GM12878 (cell line): ENCODE measurements at regions not wholly inside any gene's neighbourhood (a gene's known extent, or its start where the extent isn't known, plus 50 kb on each side); places are given as distances from the start of the nearest gene placed in this dataset.
A peak's percentile ranks its signal among the peaks of the same experiment; 100 is the strongest.

ENCODE experiments used
- ATAC-seq: fragments of 200-7000 bp; cut with Tn5 transposase; 3 replicates; pipeline ENCODE4 v1.9.1; 2020; ENCODE audit warnings: mild to moderate bottlenecking, moderate library complexity
- BruUV-seq: library from RNA; stranded (reverse); fragments of 400-500 nt; replicated peaks from 2 replicates; lab custom pipeline; 2021; lab: Mats Ljungman, UMichigan
- CTCF ChIA-PET: fragments of 300-600 bp; sonication (Branson Sonifier 250); formaldehyde crosslinking; extraction: SDS; loops from one replicate; lab custom pipeline; 2021; ENCODE audit warnings: inconsistent platforms; lab: Yijun Ruan, JAX
- POLR2A ChIA-PET: fragments of 350-600 bp; formaldehyde crosslinking; extraction: SDS; loops from one replicate; lab custom pipeline; 2021; ENCODE audit warnings: inconsistent platforms; lab: Charles Lee
- RAD21 ChIA-PET: fragments of 300-600 bp; sonication (Branson Sonifier 250); formaldehyde crosslinking; loops from one replicate; lab custom pipeline; 2023; ENCODE audit warnings: antibody characterized with exemption; ENCODE audit not compliant: unreplicated experiment; lab: Charles Lee
- SMC1A ChIA-PET: fragments of 300-600 bp; sonication (Branson Sonifier 250); formaldehyde crosslinking; loops from one replicate; lab custom pipeline; 2023; ENCODE audit not compliant: unreplicated experiment, uncharacterized antibody; lab: Charles Lee
- DNase-seq: peaks from one replicate; pipeline ENCODE4 v3.0.0-alpha.2; 2011; ENCODE audit warnings: low read depth, low spot score
- FAIRE-seq: peaks from 3 replicates; lab custom pipeline; 2011; peaks lifted over from hg19 to GRCh38; lab: Jason Lieb, UNC
- H2AFZ ChIP-seq: 2 replicates; pipeline ENCODE4 v1.6.0; 2011; ENCODE audit warnings: low read depth, low read length, control low read depth; ENCODE audit not compliant: control insufficient read depth
- H3K27ac ChIP-seq: 2 replicates; pipeline ENCODE4 v1.5.1; 2011; ENCODE audit warnings: control low read depth; ENCODE audit not compliant: control insufficient read depth, insufficient read depth
- H3K27me3 ChIP-seq, 2 experiments: replicated peaks in 1 of 2; 2 replicates each; pipeline versions ENCODE4 v1.6.0 to v1.6.1; 2011; ENCODE audit warnings: low read length in 1 of 2; ENCODE audit not compliant: control insufficient read depth in 2 of 2, insufficient read depth in 2 of 2
- H3K36me3 ChIP-seq, 2 experiments: 2 replicates each; pipeline ENCODE4 v1.5.1; 2011; ENCODE audit warnings: low read length in 1 of 2; ENCODE audit not compliant: control insufficient read depth in 2 of 2, insufficient read depth in 2 of 2
- H3K4me1 ChIP-seq: 2 replicates; pipeline ENCODE4 v1.6.1; 2011; ENCODE audit warnings: mild to moderate bottlenecking, low read length, moderate library complexity, mixed read lengths; ENCODE audit not compliant: control insufficient read depth, insufficient read depth
- H3K4me2 ChIP-seq: 2 replicates; pipeline ENCODE4 v1.6.0; 2011; ENCODE audit warnings: control low read depth; ENCODE audit not compliant: control insufficient read depth, insufficient read depth
- H3K4me3 ChIP-seq: fragments of 200-600 bp; sonication (generic); 2 replicates; pipeline ENCODE4 v1.5.1; 2016
- H3K79me2 ChIP-seq: 2 replicates; pipeline ENCODE4 v1.6.0; 2011; ENCODE audit warnings: low read length; ENCODE audit not compliant: control insufficient read depth, insufficient read depth
- H3K9ac ChIP-seq: 2 replicates; pipeline ENCODE4 v1.8.0; 2011; ENCODE audit warnings: low read length, control low read depth, mixed read lengths; ENCODE audit not compliant: control insufficient read depth, insufficient read depth
- H3K9me3 ChIP-seq: replicated peaks from 3 replicates; pipeline ENCODE4 v1.5.1; 2011; ENCODE audit warnings: mild to moderate bottlenecking, low read length; ENCODE audit not compliant: control insufficient read depth, insufficient read depth
- H4K20me1 ChIP-seq: 2 replicates; pipeline ENCODE4 v1.6.0; 2011; ENCODE audit not compliant: control insufficient read depth, insufficient read depth
- HDGF ChIP-seq: fragments of 450-650 bp; IDR thresholded peaks from 2 replicates; pipeline ENCODE4 v1.6.1; 2016; ENCODE audit warnings: antibody characterized with exemption
- KAT2A ChIP-seq: conservative IDR thresholded peaks from 2 replicates; pipeline ENCODE4 v1.6.1; 2011; ENCODE audit warnings: low read depth, low read length; ENCODE audit not compliant: control insufficient read depth
- MYB ChIP-seq: fragments of 150-350 bp; IDR thresholded peaks from 2 replicates; pipeline ENCODE4 v1.6.1; 2014; ENCODE audit warnings: mild to moderate bottlenecking, low read depth, low read length, borderline replicate concordance
- NR2C1 ChIP-seq: fragments of 450-650 bp; IDR thresholded peaks from 2 replicates; pipeline ENCODE4 v1.6.1; 2017; ENCODE audit warnings: antibody characterized with exemption, mild to moderate bottlenecking, moderate library complexity
- PAX8 ChIP-seq: fragments of 450-650 bp; IDR thresholded peaks from 2 replicates; pipeline ENCODE4 v1.6.1; 2017; ENCODE audit warnings: mild to moderate bottlenecking, moderate library complexity
- RAD21 ChIP-seq: IDR thresholded peaks from 2 replicates; pipeline ENCODE4 v1.6.1; 2011; ENCODE audit warnings: mild to moderate bottlenecking, low read depth, low read length, moderate library complexity; ENCODE audit not compliant: insufficient read depth
- SIX5 ChIP-seq: IDR thresholded peaks from 2 replicates; pipeline ENCODE4 v1.6.1; 2011; ENCODE audit warnings: mild to moderate bottlenecking, low read depth, low read length, moderate library complexity; ENCODE audit not compliant: severe bottlenecking
- SMC3 ChIP-seq: IDR thresholded peaks from 2 replicates; pipeline ENCODE4 v1.6.1; 2011; ENCODE audit warnings: low read length, improper control_type of control experiment, borderline replicate concordance
- SRF ChIP-seq, 2 experiments: IDR thresholded peaks; 2 replicates each; pipeline ENCODE4 v1.6.1; 2011; ENCODE audit warnings: low read depth in 2 of 2, low read length in 2 of 2, mild to moderate bottlenecking in 1 of 2, moderate library complexity in 1 of 2
- TAF1 ChIP-seq: IDR thresholded peaks from 2 replicates; pipeline ENCODE4 v1.6.1; 2011; ENCODE audit warnings: mild to moderate bottlenecking, low read depth, low read length, borderline replicate concordance
- YBX1 ChIP-seq: fragments of 450-650 bp; IDR thresholded peaks from 2 replicates; pipeline ENCODE4 v1.6.1; 2016; ENCODE audit warnings: antibody characterized with exemption
- WGBS: methylation state at CpG from one replicate; pipeline ENCODE4 v1.1.6; 2016; ENCODE audit warnings: low lambda C conversion rate; ENCODE audit not compliant: insufficient replicate concordance, insufficient coverage; ENCODE audit errors: missing lambda C conversion rate; 5-methylcytosine and 5-hydroxymethylcytosine counted together
- in situ Hi-C: fragments of 300-500 bp; cut with MboI; formaldehyde crosslinking; loops from 9 replicates; pipeline ENCODE4 v1.14.3; 2018; ENCODE audit warnings: mixed read lengths
- intact Hi-C: fragments of 100-400 bp; cut with micrococcal nuclease; formaldehyde crosslinking; loops from one replicate; pipeline ENCODE4 v1.14.2; 2022; ENCODE audit not compliant: unreplicated experiment
- TF ChIP-seq, protein P1 (sequence below): IDR thresholded peaks from 2 replicates; pipeline ENCODE4 v1.6.1; 2012; ENCODE audit warnings: low read depth, low read length, improper control_type of control experiment
- TF ChIP-seq, protein P2 (sequence below), 3 experiments: IDR thresholded peaks in 2 of 3; conservative IDR thresholded peaks in 1 of 3; 2 replicates each; pipeline ENCODE4 v1.5.1; 2011; ENCODE audit warnings: low read depth in 3 of 3, low read length in 3 of 3, mild to moderate bottlenecking in 3 of 3, control low read depth in 2 of 3, moderate library complexity in 2 of 3, inconsistent platforms in 1 of 3, mixed read lengths in 1 of 3; ENCODE audit not compliant: control insufficient read depth in 2 of 3, insufficient read depth in 1 of 3; ENCODE audit errors: extremely low read depth in 1 of 3
- TF ChIP-seq, protein P3 (sequence below): IDR thresholded peaks from 2 replicates; pipeline ENCODE4 v1.6.1; 2012; ENCODE audit warnings: low read length, inconsistent platforms
- TF ChIP-seq, protein P4 (sequence below): fragments of 450-650 bp; IDR thresholded peaks from 2 replicates; pipeline ENCODE4 v1.6.1; 2016; ENCODE audit warnings: mild to moderate bottlenecking, moderate library complexity, borderline replicate concordance

DNA sequence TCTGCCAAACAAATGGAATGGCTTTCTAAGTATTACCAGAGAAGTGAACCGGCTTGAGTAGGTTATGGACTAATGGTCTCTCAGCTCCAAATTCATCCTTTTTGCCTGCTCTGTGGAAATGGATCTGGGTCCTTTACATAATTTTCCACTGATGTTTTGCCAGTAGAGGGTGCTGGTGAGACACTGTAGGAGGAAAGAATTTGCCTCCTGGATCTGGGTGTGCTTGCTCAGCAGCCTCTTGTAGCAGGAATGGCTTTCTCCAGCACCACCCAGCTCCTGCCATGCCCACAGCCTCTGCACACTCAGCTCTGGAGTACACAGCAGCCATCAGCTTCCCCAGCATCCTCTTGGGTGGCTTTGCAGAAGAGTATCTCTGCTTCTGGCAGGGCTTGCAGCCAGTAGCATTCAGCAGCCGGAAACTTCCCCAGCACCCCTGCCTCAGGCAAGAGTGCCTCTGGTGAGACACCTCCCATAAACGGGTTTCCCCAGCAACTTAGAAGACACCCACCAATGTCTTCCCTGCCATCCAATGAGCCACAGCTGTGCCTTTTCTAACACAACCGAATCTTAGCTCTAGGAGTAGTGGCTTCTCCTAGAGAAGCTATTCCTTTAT lies 235.0 kb upstream of the PLPP4 start:
- ChIA-PET POLR2A (no interaction called here), SMC1A (interaction anchor here (0.6 to 2.5 kb wide), 14 partner anchors 10 to 534 kb away, joined by 3 to 21 read pairs (median 4); no protein-coding TSS in a partner anchor), CTCF (interaction anchor here (0.5 to 4.7 kb wide), 24 partner anchors 8 to 535 kb away, joined by 3 to 44 read pairs (median 4); no protein-coding TSS in a partner anchor), RAD21 (interaction anchor here (0.9 to 1.8 kb wide), 5 partner anchors 43 to 116 kb away, joined by 3 to 15 read pairs (median 4); no protein-coding TSS in a partner anchor)
- in situ Hi-C loops, result no loop called here
- Histone ChIP-seq H3K79me2 (no peaks in the 10 kb centered on the region), H2AFZ (no peak overlapping the region), H3K36me3 (no peaks in the 10 kb centered on the region), H3K9me3 (no peaks in the 10 kb centered on the region), H3K4me1 (no peaks in the 10 kb centered on the region), H3K4me2 (no peak overlapping the region), H4K20me1 (no peaks in the 10 kb centered on the region), H3K9ac (no peak overlapping the region), H3K27me3 (no peaks in the 10 kb centered on the region), H3K27ac (no peak overlapping the region), H3K4me3 (no peak overlapping the region)
- FAIRE-seq, result no peak
- intact Hi-C loops, result loop anchor here (1.0 to 10.0 kb wide), 3 partner anchors 115 to 513 kb away; no protein-coding TSS in a partner anchor
- BruUV-seq, result no TSS peak
- DNase-seq, result no peak
- ATAC-seq, result peak; percentile 90
- 1% methylated on average over 4 of the region's 4 CpGs for WGBS
- TF ChIP-seq, protein P1, sequence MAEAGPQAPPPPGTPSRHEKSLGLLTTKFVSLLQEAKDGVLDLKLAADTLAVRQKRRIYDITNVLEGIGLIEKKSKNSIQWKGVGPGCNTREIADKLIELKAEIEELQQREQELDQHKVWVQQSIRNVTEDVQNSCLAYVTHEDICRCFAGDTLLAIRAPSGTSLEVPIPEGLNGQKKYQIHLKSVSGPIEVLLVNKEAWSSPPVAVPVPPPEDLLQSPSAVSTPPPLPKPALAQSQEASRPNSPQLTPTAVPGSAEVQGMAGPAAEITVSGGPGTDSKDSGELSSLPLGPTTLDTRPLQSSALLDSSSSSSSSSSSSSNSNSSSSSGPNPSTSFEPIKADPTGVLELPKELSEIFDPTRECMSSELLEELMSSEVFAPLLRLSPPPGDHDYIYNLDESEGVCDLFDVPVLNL, result no peak
- TF ChIP-seq SRF (IDR thresholded peaks at IDR 0.05; ENCODE audit: low read depth in 2 of 2, low read length in 2 of 2), result no peak
- TF ChIP-seq, protein P2, sequence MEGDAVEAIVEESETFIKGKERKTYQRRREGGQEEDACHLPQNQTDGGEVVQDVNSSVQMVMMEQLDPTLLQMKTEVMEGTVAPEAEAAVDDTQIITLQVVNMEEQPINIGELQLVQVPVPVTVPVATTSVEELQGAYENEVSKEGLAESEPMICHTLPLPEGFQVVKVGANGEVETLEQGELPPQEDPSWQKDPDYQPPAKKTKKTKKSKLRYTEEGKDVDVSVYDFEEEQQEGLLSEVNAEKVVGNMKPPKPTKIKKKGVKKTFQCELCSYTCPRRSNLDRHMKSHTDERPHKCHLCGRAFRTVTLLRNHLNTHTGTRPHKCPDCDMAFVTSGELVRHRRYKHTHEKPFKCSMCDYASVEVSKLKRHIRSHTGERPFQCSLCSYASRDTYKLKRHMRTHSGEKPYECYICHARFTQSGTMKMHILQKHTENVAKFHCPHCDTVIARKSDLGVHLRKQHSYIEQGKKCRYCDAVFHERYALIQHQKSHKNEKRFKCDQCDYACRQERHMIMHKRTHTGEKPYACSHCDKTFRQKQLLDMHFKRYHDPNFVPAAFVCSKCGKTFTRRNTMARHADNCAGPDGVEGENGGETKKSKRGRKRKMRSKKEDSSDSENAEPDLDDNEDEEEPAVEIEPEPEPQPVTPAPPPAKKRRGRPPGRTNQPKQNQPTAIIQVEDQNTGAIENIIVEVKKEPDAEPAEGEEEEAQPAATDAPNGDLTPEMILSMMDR (IDR thresholded peaks at IDR 0.05 in 2 of 3, conservative IDR thresholded peaks at IDR 0.05 in 1 of 3; ENCODE audit: control insufficient read depth in 2 of 3, extremely low read depth in 1 of 3, insufficient read depth in 1 of 3, low read depth in 3 of 3, low read length in 3 of 3), result peak; percentile 49 to 66 (median 65)
- TF ChIP-seq, protein P3, sequence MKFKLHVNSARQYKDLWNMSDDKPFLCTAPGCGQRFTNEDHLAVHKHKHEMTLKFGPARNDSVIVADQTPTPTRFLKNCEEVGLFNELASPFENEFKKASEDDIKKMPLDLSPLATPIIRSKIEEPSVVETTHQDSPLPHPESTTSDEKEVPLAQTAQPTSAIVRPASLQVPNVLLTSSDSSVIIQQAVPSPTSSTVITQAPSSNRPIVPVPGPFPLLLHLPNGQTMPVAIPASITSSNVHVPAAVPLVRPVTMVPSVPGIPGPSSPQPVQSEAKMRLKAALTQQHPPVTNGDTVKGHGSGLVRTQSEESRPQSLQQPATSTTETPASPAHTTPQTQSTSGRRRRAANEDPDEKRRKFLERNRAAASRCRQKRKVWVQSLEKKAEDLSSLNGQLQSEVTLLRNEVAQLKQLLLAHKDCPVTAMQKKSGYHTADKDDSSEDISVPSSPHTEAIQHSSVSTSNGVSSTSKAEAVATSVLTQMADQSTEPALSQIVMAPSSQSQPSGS, result no peak
- TF ChIP-seq KAT2A, result no peak
- peak; percentile 58 for TF ChIP-seq RAD21
- no peak for TF ChIP-seq HDGF
- no peak for TF ChIP-seq NR2C1
- TF ChIP-seq YBX1, result no peak
- peak; percentile 29; the same call in 1 of the 2 replicates for TF ChIP-seq SMC3
- TF ChIP-seq SIX5, result no peak
- no peak for TF ChIP-seq PAX8
- no peak for TF ChIP-seq MYB
- no peak for TF ChIP-seq TAF1
- TF ChIP-seq, protein P4, sequence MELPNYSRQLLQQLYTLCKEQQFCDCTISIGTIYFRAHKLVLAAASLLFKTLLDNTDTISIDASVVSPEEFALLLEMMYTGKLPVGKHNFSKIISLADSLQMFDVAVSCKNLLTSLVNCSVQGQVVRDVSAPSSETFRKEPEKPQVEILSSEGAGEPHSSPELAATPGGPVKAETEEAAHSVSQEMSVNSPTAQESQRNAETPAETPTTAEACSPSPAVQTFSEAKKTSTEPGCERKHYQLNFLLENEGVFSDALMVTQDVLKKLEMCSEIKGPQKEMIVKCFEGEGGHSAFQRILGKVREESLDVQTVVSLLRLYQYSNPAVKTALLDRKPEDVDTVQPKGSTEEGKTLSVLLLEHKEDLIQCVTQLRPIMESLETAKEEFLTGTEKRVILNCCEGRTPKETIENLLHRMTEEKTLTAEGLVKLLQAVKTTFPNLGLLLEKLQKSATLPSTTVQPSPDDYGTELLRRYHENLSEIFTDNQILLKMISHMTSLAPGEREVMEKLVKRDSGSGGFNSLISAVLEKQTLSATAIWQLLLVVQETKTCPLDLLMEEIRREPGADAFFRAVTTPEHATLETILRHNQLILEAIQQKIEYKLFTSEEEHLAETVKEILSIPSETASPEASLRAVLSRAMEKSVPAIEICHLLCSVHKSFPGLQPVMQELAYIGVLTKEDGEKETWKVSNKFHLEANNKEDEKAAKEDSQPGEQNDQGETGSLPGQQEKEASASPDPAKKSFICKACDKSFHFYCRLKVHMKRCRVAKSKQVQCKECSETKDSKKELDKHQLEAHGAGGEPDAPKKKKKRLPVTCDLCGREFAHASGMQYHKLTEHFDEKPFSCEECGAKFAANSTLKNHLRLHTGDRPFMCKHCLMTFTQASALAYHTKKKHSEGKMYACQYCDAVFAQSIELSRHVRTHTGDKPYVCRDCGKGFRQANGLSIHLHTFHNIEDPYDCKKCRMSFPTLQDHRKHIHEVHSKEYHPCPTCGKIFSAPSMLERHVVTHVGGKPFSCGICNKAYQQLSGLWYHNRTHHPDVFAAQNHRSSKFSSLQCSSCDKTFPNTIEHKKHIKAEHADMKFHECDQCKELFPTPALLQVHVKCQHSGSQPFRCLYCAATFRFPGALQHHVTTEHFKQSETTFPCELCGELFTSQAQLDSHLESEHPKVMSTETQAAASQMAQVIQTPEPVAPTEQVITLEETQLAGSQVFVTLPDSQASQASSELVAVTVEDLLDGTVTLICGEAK, result no peak
